ENCODE measurements at regions not wholly inside any gene's neighbourhood (a gene's known extent, or its start where the extent isn't known, plus 50 kb on each side); places are given as distances from the start of the nearest gene placed in this dataset.

DNA sequence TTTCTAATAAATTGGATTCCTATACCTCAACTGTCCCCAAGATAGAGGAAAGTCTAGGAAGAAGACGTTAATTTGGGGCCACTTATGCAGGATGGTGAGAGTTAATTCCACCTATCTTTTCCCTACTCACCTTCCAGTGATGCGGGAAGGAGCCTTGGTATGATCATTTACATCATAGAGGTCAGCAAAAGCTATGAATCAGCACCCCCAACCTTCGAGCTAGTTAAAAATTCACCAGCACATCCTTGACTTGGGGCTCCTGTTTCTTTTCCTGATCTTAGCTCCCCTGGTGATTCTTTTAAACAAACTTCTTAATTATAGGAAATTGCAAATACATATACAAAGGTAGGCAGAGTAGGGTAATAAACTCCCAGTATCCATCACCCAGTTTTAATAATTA, 366.6 kb downstream of the SOX2 start:
- no peak for DNase-seq (ENCODE audit: low read depth)

DNA sequence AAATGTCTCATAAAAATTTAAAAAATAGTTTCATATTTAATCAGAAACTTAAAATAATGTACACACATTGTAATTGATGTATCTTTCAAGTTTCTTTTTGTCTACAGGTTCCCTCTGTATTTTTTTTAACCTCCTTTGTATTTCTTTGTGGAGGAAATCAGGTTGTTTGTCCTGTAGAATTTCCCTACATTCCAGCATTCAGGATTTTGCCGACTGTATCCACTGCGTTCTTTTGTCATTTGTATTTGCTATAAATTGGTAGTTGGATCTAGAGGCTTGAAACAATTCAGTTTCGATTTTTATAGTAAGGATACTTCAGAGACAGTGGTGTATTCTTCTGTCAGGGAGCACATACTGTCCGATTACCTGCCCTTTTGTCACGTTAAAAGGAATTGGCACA, 367.2 kb downstream of the SOX2 start:
- no peak for DNase-seq (ENCODE audit: low read depth)

DNA sequence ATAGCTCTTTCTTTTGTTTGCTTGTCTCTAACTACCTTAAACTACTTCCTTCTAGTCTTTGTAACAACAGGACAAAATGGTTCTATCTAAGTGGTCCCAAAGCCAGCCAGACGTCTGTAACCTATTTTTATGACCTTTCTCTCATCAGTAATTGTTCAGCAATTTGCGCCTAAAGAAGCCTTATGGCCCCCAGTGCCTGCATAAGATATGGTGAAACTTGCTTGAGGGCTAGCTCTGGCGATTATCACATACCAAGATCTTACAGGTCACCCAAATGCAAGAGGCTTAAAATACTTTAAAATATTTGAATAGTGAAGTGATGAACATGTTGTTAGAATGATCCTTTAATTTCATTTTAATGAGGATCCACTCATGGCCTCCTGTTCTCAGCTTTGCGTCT, 369.4 kb downstream of the SOX2 start:
- no peak for DNase-seq (ENCODE audit: low read depth)

- DNase-seq (ENCODE audit: low read depth), result no peak
Observed at GRCh38 chr3:182083112-182083511, 371.4 kb downstream of the SOX2 start.

GRCh38 chr3:182092662-182093262, 381.0 kb downstream of the SOX2 start:
- DNase-seq (ENCODE audit: low read depth), result no peak

DNA sequence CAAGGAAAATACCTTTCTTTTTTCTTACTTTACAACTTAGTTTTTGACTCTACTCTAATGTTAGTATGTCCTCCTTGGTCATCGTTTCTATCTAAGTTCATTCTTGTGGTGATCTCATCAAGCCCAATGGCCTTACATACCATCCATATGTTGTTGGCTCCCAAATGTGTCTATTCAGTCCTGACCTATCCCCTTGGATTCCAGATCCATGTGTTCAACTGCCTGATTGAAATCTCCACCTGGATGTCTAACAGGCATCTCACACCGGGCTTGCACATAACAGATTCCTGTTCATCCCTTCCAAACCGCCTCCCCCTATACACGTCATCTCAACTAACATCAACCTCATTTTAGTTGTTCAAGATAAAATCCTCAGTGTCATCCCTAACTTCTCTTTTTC, 382.6 kb downstream of the SOX2 start:
- DNase-seq (ENCODE audit: low read depth), result no peak

- no peak for DNase-seq (ENCODE audit: low read depth)
Observed at GRCh38 chr3:182104881-182105280, 393.2 kb downstream of the SOX2 start.

DNA sequence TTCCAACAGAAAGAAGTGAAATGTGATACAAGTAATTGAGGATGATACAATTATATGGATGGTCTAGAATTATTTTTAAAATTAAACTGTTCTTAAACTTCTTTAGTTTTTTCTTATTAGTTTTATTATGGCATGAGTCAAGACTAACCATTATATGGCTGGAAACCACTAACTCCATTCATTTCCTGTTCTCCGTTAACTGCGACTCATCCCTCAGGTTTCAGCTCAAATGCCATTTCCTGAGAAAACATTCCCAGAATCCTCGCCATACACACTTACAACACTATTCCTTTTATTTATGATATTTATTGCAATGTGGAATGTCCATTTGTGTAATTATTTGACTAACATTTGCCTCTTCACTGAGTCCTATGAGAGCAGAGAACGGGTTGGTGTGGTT, 394.1 kb downstream of the SOX2 start:
- no peak for DNase-seq (ENCODE audit: low read depth)

DNA sequence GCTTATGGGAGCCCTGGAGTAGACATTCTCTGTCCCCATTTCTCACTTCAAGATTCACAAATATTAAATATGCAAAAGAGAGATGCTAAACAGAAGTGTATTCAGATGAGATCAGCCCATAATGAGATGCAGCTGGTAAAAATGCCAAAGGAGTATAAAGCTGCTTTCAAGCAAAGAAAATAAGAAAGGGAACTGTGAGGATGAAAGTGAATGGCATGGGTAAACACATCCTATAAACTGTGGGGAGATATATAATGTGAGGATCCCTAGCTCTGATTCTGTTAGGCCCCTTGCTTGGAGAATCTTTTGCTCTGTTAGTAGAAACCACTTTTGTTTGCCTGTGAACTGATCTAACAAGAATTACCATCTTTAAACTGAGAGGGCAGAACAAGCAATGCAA, 396.6 kb downstream of the SOX2 start:
- DNase-seq (ENCODE audit: low read depth), result no peak

- DNase-seq (ENCODE audit: low read depth), result no peak
Observed at GRCh38 chr3:182111967-182112366, 400.2 kb downstream of the SOX2 start.

GRCh38 chr3:182115328-182116015, 403.7 kb downstream of the SOX2 start:
- DNase-seq (ENCODE audit: low read depth), result no peak

DNA sequence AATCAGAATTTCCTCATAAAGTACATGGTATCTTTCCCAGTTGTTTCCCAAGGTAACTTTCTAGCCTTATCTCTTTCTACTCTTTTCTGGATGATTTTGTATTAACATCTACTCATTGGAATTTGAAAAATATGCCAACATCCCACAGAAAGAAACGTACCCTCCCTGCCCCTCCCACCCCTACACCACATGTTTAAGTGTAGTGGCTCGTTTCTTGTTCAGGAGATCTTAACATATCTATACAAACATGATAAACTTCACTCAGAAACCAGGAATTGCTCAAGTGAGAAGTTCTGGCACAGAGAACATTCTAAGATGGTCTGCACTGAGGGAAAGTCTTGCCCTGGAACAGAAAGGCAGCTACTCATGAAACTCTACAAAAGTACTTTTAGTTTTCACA, 404.7 kb downstream of the SOX2 start:
- DNase-seq (ENCODE audit: low read depth), result no peak

DNA sequence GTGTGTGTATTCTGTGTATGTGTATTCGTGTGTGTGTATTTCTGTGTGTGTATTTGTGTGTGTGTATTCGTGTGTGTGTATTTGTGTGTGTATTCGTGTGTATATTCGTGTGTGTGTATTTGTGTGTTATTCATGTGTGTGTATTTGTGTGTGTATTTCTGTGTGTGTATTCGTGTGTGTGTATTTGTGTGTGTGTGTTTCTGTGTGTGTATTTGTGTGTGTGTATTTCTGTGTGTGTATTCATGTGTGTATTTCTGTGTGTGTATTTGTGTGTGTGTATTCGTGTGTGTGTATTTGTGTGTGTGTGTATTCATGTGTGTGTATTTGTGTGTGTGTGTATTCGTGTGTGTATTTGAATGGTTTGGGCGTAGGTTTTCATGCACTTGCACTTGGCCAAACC, 405.4 kb downstream of the SOX2 start:
- no peak for DNase-seq (ENCODE audit: low read depth)

GRCh38 chr3:182117583-182117982, 405.9 kb downstream of the SOX2 start:
- no peak for DNase-seq (ENCODE audit: low read depth)

DNA sequence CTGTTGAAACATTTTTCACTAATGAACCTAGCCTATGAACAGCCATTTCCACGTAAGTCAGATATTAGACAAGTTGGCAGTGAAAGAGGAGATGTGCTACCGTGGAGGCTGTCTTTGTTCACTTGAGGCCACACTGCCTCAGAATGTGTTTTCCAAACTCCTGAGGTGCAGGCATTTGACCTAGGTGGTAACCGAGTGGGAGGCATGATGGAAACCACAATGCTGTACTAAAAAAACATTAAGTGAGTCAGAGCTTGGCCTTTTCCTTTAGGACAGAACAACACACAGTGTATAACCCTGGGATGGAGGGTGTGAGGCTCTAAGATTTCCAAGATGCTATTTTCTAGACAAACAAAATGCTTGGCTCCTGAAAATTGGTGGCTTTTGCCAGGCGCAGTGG, 406.3 kb downstream of the SOX2 start:
- DNase-seq (ENCODE audit: low read depth), result no peak

DNA sequence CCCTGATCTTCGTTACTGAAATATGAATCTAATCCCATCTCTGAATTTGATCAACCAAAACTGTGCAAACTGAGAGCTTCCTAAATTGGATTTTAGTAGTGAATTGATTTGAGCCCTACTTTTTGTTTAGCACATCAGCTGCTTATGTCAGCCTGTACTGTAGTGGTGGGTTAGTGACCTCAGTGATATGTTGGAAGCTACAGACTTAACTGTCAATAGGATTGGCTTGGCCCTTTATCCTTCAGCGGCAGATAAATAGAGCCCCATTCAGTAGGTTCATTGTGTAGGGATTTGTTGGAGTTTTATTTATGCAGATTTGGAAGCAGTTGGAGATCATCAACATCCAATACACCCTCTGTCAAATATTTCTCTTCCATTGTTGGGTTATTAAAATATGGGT, 409.7 kb downstream of the SOX2 start:
- DNase-seq (ENCODE audit: low read depth), result no peak

GRCh38 chr3:182122779-182123178, 411.1 kb downstream of the SOX2 start:
- DNase-seq (ENCODE audit: low read depth), result no peak

- no peak for DNase-seq (ENCODE audit: low read depth)
Observed at GRCh38 chr3:182124187-182124586, 412.5 kb downstream of the SOX2 start.

- DNase-seq (ENCODE audit: low read depth), result no peak
Observed at GRCh38 chr3:182124716-182125115, 413.0 kb downstream of the SOX2 start.

- DNase-seq (ENCODE audit: low read depth), result no peak
Observed at GRCh38 chr3:182129740-182130139, 418.0 kb downstream of the SOX2 start.

- DNase-seq (ENCODE audit: low read depth), result no peak
Observed at GRCh38 chr3:182133752-182134151, 422.0 kb downstream of the SOX2 start.

- no peak for DNase-seq (ENCODE audit: low read depth)
Observed at GRCh38 chr3:182135056-182135455, 423.3 kb downstream of the SOX2 start.

- no peak for DNase-seq (ENCODE audit: low read depth)
Observed at GRCh38 chr3:182136008-182136910, 424.5 kb downstream of the SOX2 start.
